ENCODE measurements at regions not wholly inside any gene's neighbourhood (a gene's known extent, or its start where the extent isn't known, plus 50 kb on each side); places are given as distances from the start of the nearest gene placed in this dataset.

DNA sequence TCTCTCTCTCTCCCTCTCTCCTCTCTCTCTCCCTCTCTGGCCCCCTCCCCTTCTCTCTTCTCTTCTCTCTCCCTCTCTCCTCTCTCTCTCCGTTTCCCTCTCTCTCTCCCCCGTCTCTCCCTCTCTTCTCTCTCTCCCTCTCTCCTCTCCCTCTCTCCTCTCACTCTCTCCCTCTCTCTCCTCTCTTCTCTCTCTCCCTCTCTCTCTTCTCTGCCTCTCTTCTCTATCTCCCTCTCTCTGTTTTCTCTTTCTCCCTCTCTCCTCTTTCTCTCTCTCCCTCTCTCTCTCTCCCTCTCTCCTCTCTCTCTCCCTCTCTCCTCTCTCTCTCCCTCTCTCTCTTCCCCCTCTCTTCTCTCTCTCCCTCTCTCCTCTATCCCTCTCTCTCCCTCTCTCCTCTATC lies 98.3 kb upstream of the FGF3 start:
- Histone ChIP-seq H3K4me2 (ENCODE audit: insufficient read depth in 1 of 2, low read depth in 2 of 2, low read length in 2 of 2) (no peak overlapping the region), H3K79me2 (ENCODE audit: control insufficient read depth in 1 of 2, insufficient read depth in 2 of 2, low read length in 2 of 2) (no peaks in the 10 kb centered on the region), H4K20me1 (replicated peaks in 1 of 2; ENCODE audit: control insufficient read depth in 1 of 2, insufficient read depth in 2 of 2, low read length in 2 of 2) (peaks cover 0 to 3% of the 10 kb centered on the region in 2 experiments), H3K79me1 (ENCODE audit: low read depth, low read length) (no peaks in the 10 kb centered on the region), H3K36me3 (ENCODE audit: control insufficient read depth in 2 of 4, insufficient read depth in 4 of 4, low read length in 3 of 4) (no peaks in the 10 kb centered on the region), H3K9me3 (ENCODE audit: insufficient read depth in 2 of 2, low read depth in 1 of 2, low read length in 1 of 2) (no peaks in the 10 kb centered on the region), H3K9ac (replicated peaks in 1 of 4; ENCODE audit: extremely low read depth in 1 of 4, low read depth in 3 of 4, low read length in 3 of 4) (no peak overlapping the region), H3K4me3 (ENCODE audit: extremely low read depth in 1 of 4, insufficient read depth in 2 of 4, low read depth in 3 of 4, low read length in 4 of 4) (no peak overlapping the region), H2BK5ac (ENCODE audit: low read depth, low read length) (no peak overlapping the region), H4K5ac (ENCODE audit: insufficient read length, low read depth, low read length) (no peak overlapping the region), H2BK120ac (replicated peaks; ENCODE audit: low read depth, low read length) (no peak overlapping the region), H4K91ac (replicated peaks; ENCODE audit: insufficient read length, low read length) (no peak overlapping the region), H3K23me2 (ENCODE audit: low read depth, low read length) (no peaks in the 10 kb centered on the region), H3K27me3 (replicated peaks in 1 of 4; ENCODE audit: control insufficient read depth in 3 of 4, extremely low read depth in 1 of 4, insufficient read depth in 3 of 4, low read length in 3 of 4) (peaks cover 1 to 19% (median 10%) of the 10 kb centered on the region in 4 experiments; a peak in 6 of 7 replicates), H2BK12ac (ENCODE audit: low read depth, low read length) (no peak overlapping the region), H2AFZ (ENCODE audit: low read length) (no peak overlapping the region), H2BK20ac (ENCODE audit: low read length) (no peak overlapping the region), H3K18ac (ENCODE audit: extremely low read depth, low read length) (no peak overlapping the region), H3K4me1 (replicated peaks in 1 of 4; ENCODE audit: control insufficient read depth in 3 of 4, insufficient read depth in 4 of 4, low read length in 3 of 4) (peaks cover 0 to 5% (median 1%) of the 10 kb centered on the region in 4 experiments; a peak in 5 of 7 replicates), H2AK5ac (ENCODE audit: low read depth, low read length) (no peak overlapping the region), H3K27ac (ENCODE audit: low read depth, low read length) (no peak overlapping the region), H3K23ac (ENCODE audit: insufficient read length) (no peak overlapping the region), H2BK15ac (ENCODE audit: low read length) (no peak overlapping the region), H3K4ac (replicated peaks; ENCODE audit: insufficient read length, low read depth, low read length) (no peak overlapping the region), H3K56ac (replicated peaks; ENCODE audit: insufficient read length, low read depth, low read length) (no peak overlapping the region), H4K8ac (ENCODE audit: extremely low read depth, insufficient read depth, low read length) (no peak overlapping the region), H3K14ac (ENCODE audit: insufficient read length) (no peak overlapping the region)
- ChIA-PET CTCF (ENCODE audit: partially characterized antibody) (interaction anchor here (0.7 to 2.7 kb wide), 22 partner anchors 9 to 279 kb away, joined by 3 to 31 read pairs (median 6); no protein-coding TSS in a partner anchor), POLR2A (ENCODE audit: partially characterized antibody) (interaction anchor here (1.2 kb wide), 1 partner anchor 15 kb away, joined by 3 read pairs; no protein-coding TSS in a partner anchor)
- 19% methylated on average over 2 of the region's 2 CpGs; no CpG with 5 or more reads in 1 of the 2 experiments for WGBS, 2 experiments (ENCODE audit: extremely low coverage in 1 of 2, insufficient coverage in 1 of 2, insufficient read length in 1 of 2, insufficient replicate concordance in 2 of 2, low coverage in 1 of 2, low lambda C conversion rate in 2 of 2, missing lambda C conversion rate in 1 of 2)
- DNase-seq (ENCODE audit: low read depth in 1 of 2, low spot score in 2 of 2) (no peak), FAIRE-seq (no peak)
- no peak for TF ChIP-seq GABPA (IDR thresholded peaks at IDR 0.05; ENCODE audit: borderline replicate concordance, insufficient read depth, low read length)
